SIG-M5 treated with dmso at 0.1 percent for 504 hours (cell line): ENCODE measurements at regions not wholly inside any gene's neighbourhood (a gene's known extent, or its start where the extent isn't known, plus 50 kb on each side); places are given as distances from the start of the nearest gene placed in this dataset.

Source experiments
- DNase-seq: peaks from one replicate; lab custom pipeline; 2025; ENCODE audit not compliant: unreplicated experiment; lab: John Stamatoyannopoulos, UW

- DNase-seq, result peak; percentile 34
Observed at GRCh38 chr7:35508623-35509400, 186.1 kb downstream of the HERPUD2 start.

- DNase-seq, result no peak
Observed at GRCh38 chr7:35505066-35505465, 189.9 kb downstream of the HERPUD2 start.

- no peak for DNase-seq
Observed at GRCh38 chr7:35504365-35504764, 190.6 kb downstream of the HERPUD2 start.

- DNase-seq, result no peak
Observed at GRCh38 chr7:35501681-35502080, 193.3 kb downstream of the HERPUD2 start.

- DNase-seq, result no peak
Observed at GRCh38 chr7:35499226-35499625, 195.7 kb downstream of the HERPUD2 start.

- DNase-seq, result peak; percentile 16
Observed at GRCh38 chr7:35498416-35498815, 196.5 kb downstream of the HERPUD2 start.

GRCh38 chr7:35495844-35496243 is 199.1 kb downstream of the HERPUD2 start:
- no peak for DNase-seq

- DNase-seq, result no peak
Observed at GRCh38 chr7:35495377-35495776, 199.6 kb downstream of the HERPUD2 start.

- DNase-seq, result no peak
Observed at GRCh38 chr7:35494407-35494806, 200.5 kb downstream of the HERPUD2 start.

- DNase-seq, result no peak
Observed at GRCh38 chr7:35492451-35493175, 202.3 kb downstream of the HERPUD2 start.

GRCh38 chr7:35491233-35491632 is 203.7 kb downstream of the HERPUD2 start:
- no peak for DNase-seq

GRCh38 chr7:35487841-35488240 is 207.1 kb downstream of the HERPUD2 start:
- DNase-seq, result no peak

- DNase-seq, result no peak
Observed at GRCh38 chr7:35487402-35487801, 207.5 kb downstream of the HERPUD2 start.

- no peak for DNase-seq
Observed at GRCh38 chr7:35485436-35485835, 209.5 kb downstream of the HERPUD2 start.

- no peak for DNase-seq
Observed at GRCh38 chr7:35483568-35483967, 211.4 kb downstream of the HERPUD2 start.

GRCh38 chr7:35482231-35482630 is 212.7 kb downstream of the HERPUD2 start:
- no peak for DNase-seq

GRCh38 chr7:35480806-35481205 is 214.1 kb downstream of the HERPUD2 start:
- no peak for DNase-seq

- DNase-seq, result no peak
Observed at GRCh38 chr7:35477609-35478008, 217.3 kb downstream of the HERPUD2 start.

GRCh38 chr7:35474100-35474499 is 220.2 kb upstream of the TBX20 start:
- DNase-seq, result no peak

- DNase-seq, result no peak
Observed at GRCh38 chr7:35468606-35469005, 214.7 kb upstream of the TBX20 start.

GRCh38 chr7:35467456-35467978 is 213.6 kb upstream of the TBX20 start:
- DNase-seq, result no peak

GRCh38 chr7:35465791-35466336 is 212.0 kb upstream of the TBX20 start:
- no peak for DNase-seq
